H1 (cell line): ENCODE measurements at regions not wholly inside any gene's neighbourhood (a gene's known extent, or its start where the extent isn't known, plus 50 kb on each side); places are given as distances from the start of the nearest gene placed in this dataset.

Experiments
- CTCF ChIA-PET: fragments of 300-600 bp; sonication (Branson Sonifier 250); formaldehyde crosslinking; loops from one replicate; lab custom pipeline; 2021; ENCODE audit not compliant: partially characterized antibody; lab: Charles Lee
- POLR2A ChIA-PET: fragments of 300-600 bp; sonication (Branson Sonifier 250); formaldehyde crosslinking; loops from one replicate; lab custom pipeline; 2021; ENCODE audit warnings: inconsistent platforms; ENCODE audit not compliant: partially characterized antibody; lab: Charles Lee
- DNase-seq, 2 experiments: peaks; one replicate each; pipeline versions ENCODE4 v3.0.0 to v3.0.0-alpha.2; 2010 to 2022; ENCODE audit warnings: low spot score in 2 of 2, low read depth in 1 of 2, mixed read lengths in 1 of 2
- FAIRE-seq: peaks from 2 replicates; lab custom pipeline; 2011; peaks lifted over from hg19 to GRCh38; lab: Jason Lieb, UNC
- H2AFZ ChIP-seq: 2 replicates; pipeline ENCODE4 v1.8.1; 2012; ENCODE audit warnings: low read length, inconsistent platforms
- H2AK5ac ChIP-seq: 2 replicates; pipeline ENCODE4 v1.6.1; 2013; ENCODE audit warnings: low read depth, low read length
- H2BK120ac ChIP-seq: replicated peaks from 2 replicates; pipeline ENCODE3; 2013; ENCODE audit warnings: low read depth, low read length, inconsistent platforms
- H2BK12ac ChIP-seq: 2 replicates; pipeline ENCODE4 v1.6.1; 2013; ENCODE audit warnings: low read depth, low read length
- H2BK15ac ChIP-seq: 2 replicates; pipeline ENCODE4 v1.6.1; 2013; ENCODE audit warnings: low read length
- H2BK20ac ChIP-seq: 2 replicates; pipeline ENCODE4 v1.6.1; 2013; ENCODE audit warnings: low read length
- H2BK5ac ChIP-seq: 2 replicates; pipeline ENCODE4 v1.6.1; 2013; ENCODE audit warnings: low read depth, low read length
- H3K14ac ChIP-seq: 2 replicates; pipeline ENCODE4 v1.6.1; 2013; ENCODE audit warnings: inconsistent platforms; ENCODE audit not compliant: insufficient read length
- H3K18ac ChIP-seq: 2 replicates; pipeline ENCODE4 v1.6.1; 2013; ENCODE audit warnings: low read length; ENCODE audit errors: extremely low read depth
- H3K23ac ChIP-seq: 2 replicates; pipeline ENCODE4 v1.6.1; 2013; ENCODE audit warnings: inconsistent platforms; ENCODE audit not compliant: insufficient read length
- H3K23me2 ChIP-seq: 2 replicates; pipeline ENCODE4 v1.6.1; 2013; ENCODE audit warnings: low read depth, low read length
- H3K27ac ChIP-seq: 2 replicates; pipeline ENCODE4 v1.6.1; 2011; ENCODE audit warnings: low read depth, low read length, inconsistent platforms
- H3K27me3 ChIP-seq, 4 experiments: replicated peaks in 1 of 4; 1 replicate in 1 of 4; 2 replicates in 3 of 4; pipeline versions ENCODE4 v1.6.1 to v1.8.1; 2011 to 2013; ENCODE audit warnings: low read length in 3 of 4, mild to moderate bottlenecking in 3 of 4, inconsistent platforms in 2 of 4, mixed read lengths in 2 of 4, moderate library complexity in 1 of 4; ENCODE audit not compliant: control insufficient read depth in 3 of 4, insufficient read depth in 3 of 4; ENCODE audit errors: extremely low read depth in 1 of 4
- H3K36me3 ChIP-seq, 4 experiments: 2 replicates each; pipeline versions ENCODE4 v1.6.1 to v1.8.1; 2011 to 2013; ENCODE audit warnings: mild to moderate bottlenecking in 4 of 4, low read length in 3 of 4, moderate library complexity in 2 of 4, control low read depth in 1 of 4, inconsistent platforms in 1 of 4; ENCODE audit not compliant: insufficient read depth in 4 of 4, control insufficient read depth in 2 of 4
- H3K4ac ChIP-seq: replicated peaks from 2 replicates; pipeline ENCODE3; 2013; ENCODE audit warnings: low read length, low read depth, mixed read lengths, inconsistent platforms; ENCODE audit not compliant: insufficient read length
- H3K4me1 ChIP-seq, 4 experiments: replicated peaks in 1 of 4; 1 replicate in 1 of 4; 2 replicates in 3 of 4; pipeline versions ENCODE4 v1.6.1 to v1.8.1; 2011 to 2013; ENCODE audit warnings: low read length in 3 of 4, inconsistent platforms in 2 of 4, mixed read lengths in 1 of 4; ENCODE audit not compliant: insufficient read depth in 4 of 4, control insufficient read depth in 3 of 4
- H3K4me2 ChIP-seq, 2 experiments: 2 replicates each; pipeline versions ENCODE4 v1.6.1 to v1.8.1; 2011 to 2013; ENCODE audit warnings: low read depth in 2 of 2, low read length in 2 of 2, control low read depth in 1 of 2, inconsistent platforms in 1 of 2, mild to moderate bottlenecking in 1 of 2; ENCODE audit not compliant: insufficient read depth in 1 of 2
- H3K4me3 ChIP-seq, 4 experiments: fragments of 200-600, 300-600 bp in 1 of 4; sonication (generic), shearing (Covaris generic), sonication (Bioruptor Twin) in 1 of 4; 2 replicates each; pipeline versions ENCODE4 v1.5.1 to v1.8.1; 2011 to 2016; ENCODE audit warnings: low read length in 4 of 4, low read depth in 3 of 4, control low read depth in 2 of 4, inconsistent platforms in 2 of 4, mild to moderate bottlenecking in 2 of 4, mixed read lengths in 1 of 4, moderate library complexity in 1 of 4; ENCODE audit not compliant: insufficient read depth in 2 of 4; ENCODE audit errors: extremely low read depth in 1 of 4
- H3K56ac ChIP-seq: replicated peaks from 2 replicates; pipeline ENCODE3; 2013; ENCODE audit warnings: low read depth, mild to moderate bottlenecking, mixed read lengths, low read length, inconsistent platforms; ENCODE audit not compliant: insufficient read length
- H3K79me1 ChIP-seq: 2 replicates; pipeline ENCODE4 v1.6.1; 2013; ENCODE audit warnings: low read depth, low read length, control low read depth
- H3K79me2 ChIP-seq, 2 experiments: 2 replicates each; pipeline versions ENCODE4 v1.6.1 to v1.8.1; 2012 to 2013; ENCODE audit warnings: low read length in 2 of 2, mild to moderate bottlenecking in 2 of 2, inconsistent platforms in 1 of 2; ENCODE audit not compliant: insufficient read depth in 2 of 2, control insufficient read depth in 1 of 2
- H3K9ac ChIP-seq, 4 experiments: replicated peaks in 1 of 4; 1 replicate in 1 of 4; 2 replicates in 3 of 4; pipeline versions ENCODE4 v1.6.1 to v1.8.1; 2011 to 2013; ENCODE audit warnings: low read depth in 3 of 4, low read length in 3 of 4, control low read depth in 2 of 4, mild to moderate bottlenecking in 2 of 4, moderate library complexity in 2 of 4, inconsistent platforms in 1 of 4; ENCODE audit errors: extremely low read depth in 1 of 4
- H3K9me3 ChIP-seq, 2 experiments: 2 replicates each; pipeline versions ENCODE4 v1.6.1 to v1.8.1; 2012 to 2013; ENCODE audit warnings: mild to moderate bottlenecking in 2 of 2, moderate library complexity in 2 of 2, control low read depth in 1 of 2, inconsistent platforms in 1 of 2, low read depth in 1 of 2, low read length in 1 of 2, mixed read lengths in 1 of 2; ENCODE audit not compliant: insufficient read depth in 2 of 2
- H4K20me1 ChIP-seq, 2 experiments: replicated peaks in 1 of 2; 2 replicates each; pipeline versions ENCODE3 to v1.8.1; 2011 to 2013; ENCODE audit warnings: inconsistent platforms in 2 of 2, low read length in 2 of 2, mild to moderate bottlenecking in 1 of 2; ENCODE audit not compliant: insufficient read depth in 2 of 2, control insufficient read depth in 1 of 2
- H4K5ac ChIP-seq: 2 replicates; pipeline ENCODE4 v1.6.1; 2013; ENCODE audit warnings: low read length, low read depth, mixed read lengths, inconsistent platforms; ENCODE audit not compliant: insufficient read length
- H4K8ac ChIP-seq: 2 replicates; pipeline ENCODE4 v1.8.0; 2013; ENCODE audit warnings: mild to moderate bottlenecking, moderate library complexity, low read length, inconsistent platforms; ENCODE audit not compliant: insufficient read depth; ENCODE audit errors: extremely low read depth
- H4K91ac ChIP-seq: replicated peaks from 2 replicates; pipeline ENCODE3; 2013; ENCODE audit warnings: low read length, mixed read lengths, inconsistent platforms; ENCODE audit not compliant: insufficient read length
- CHD1 ChIP-seq: IDR thresholded peaks from 2 replicates; pipeline ENCODE4 v1.6.1; 2012; ENCODE audit warnings: low read depth, low read length, improper control_type of control experiment
- CREB1 ChIP-seq: IDR thresholded peaks from 2 replicates; pipeline ENCODE4 v1.6.1; 2012; ENCODE audit warnings: inconsistent platforms
- EGR1 ChIP-seq: IDR thresholded peaks from 2 replicates; pipeline ENCODE4 v1.6.1; 2011; ENCODE audit warnings: low read depth, low read length, borderline replicate concordance
- EZH2 ChIP-seq: fragments of 200-600 bp; sonication (generic); IDR thresholded peaks from 2 replicates; pipeline ENCODE4 v1.7.1; 2012; ENCODE audit warnings: low read depth, mild to moderate bottlenecking, moderate library complexity, low read length, inconsistent platforms; ENCODE audit not compliant: severe bottlenecking
- FOSL1 ChIP-seq: IDR thresholded peaks from 2 replicates; pipeline ENCODE4 v1.6.1; 2011; ENCODE audit warnings: mild to moderate bottlenecking, low read depth, low read length, moderate library complexity; ENCODE audit not compliant: insufficient read depth
- MAFK ChIP-seq: IDR thresholded peaks from 2 replicates; pipeline ENCODE4 v1.6.1; 2012; ENCODE audit warnings: low read depth, mild to moderate bottlenecking, improper control_type of control experiment, low read length
- RBBP5 ChIP-seq: IDR thresholded peaks from 2 replicates; pipeline ENCODE4 v1.7.1; 2012; ENCODE audit warnings: low read depth, mild to moderate bottlenecking, inconsistent platforms, low read length, moderate library complexity, borderline replicate concordance
- TCF12 ChIP-seq: IDR thresholded peaks from 2 replicates; pipeline ENCODE4 v1.6.1; 2011; ENCODE audit warnings: low read depth, mild to moderate bottlenecking, low read length
- WGBS, 2 experiments: shearing (Covaris generic) in 1 of 2; methylation state at CpG; one replicate each; pipeline versions ENCODE4 v1.1.6 to v1.1.7; 2013 to 2015; ENCODE audit warnings: low lambda C conversion rate in 2 of 2, mixed read lengths in 2 of 2, inconsistent platforms in 1 of 2, low coverage in 1 of 2, missing lambda C conversion rate in 1 of 2; ENCODE audit not compliant: insufficient replicate concordance in 2 of 2, insufficient coverage in 1 of 2, insufficient read length in 1 of 2; ENCODE audit errors: extremely low coverage in 1 of 2, missing lambda C conversion rate in 1 of 2; 5-methylcytosine and 5-hydroxymethylcytosine counted together

GRCh38 chr4:121479808-121480207, 99.0 kb upstream of the QRFPR start:
- Histone ChIP-seq H4K5ac (no peak overlapping the region), H2BK20ac (no peak overlapping the region), H3K27me3 (no peaks in the 10 kb centered on the region), H4K8ac (no peak overlapping the region), H3K79me1 (no peaks in the 10 kb centered on the region), H3K9ac (no peak overlapping the region), H3K14ac (no peak overlapping the region), H4K91ac (no peak overlapping the region), H3K18ac (no peak overlapping the region), H3K79me2 (no peaks in the 10 kb centered on the region), H2BK15ac (no peak overlapping the region), H2BK5ac (no peak overlapping the region), H4K20me1 (no peaks in the 10 kb centered on the region), H2AK5ac (no peak overlapping the region), H3K4me3 (no peak overlapping the region), H3K56ac (no peak overlapping the region), H3K4ac (no peak overlapping the region), H2BK12ac (no peak overlapping the region), H3K36me3 (no peaks in the 10 kb centered on the region), H3K4me1 (no peaks in the 10 kb centered on the region), H3K9me3 (peaks cover 5 to 6% of the 10 kb centered on the region in 2 experiments; a peak in 2 of 4 replicates), H3K23ac (no peak overlapping the region), H3K4me2 (no peak overlapping the region), H3K27ac (no peak overlapping the region), H3K23me2 (no peaks in the 10 kb centered on the region), H2AFZ (no peak overlapping the region), H2BK120ac (no peak overlapping the region)
- DNase-seq, result no peak
- CTCF ChIA-PET, result interaction anchor here (0.7 to 2.3 kb wide), 5 partner anchors 9 to 35 kb away, joined by 3 to 9 read pairs (median 3); no protein-coding TSS in a partner anchor
- no peak for FAIRE-seq
- POLR2A ChIA-PET, result no interaction called here
- no peak for TF ChIP-seq EGR1
- TF ChIP-seq CHD1, result no peak
- TF ChIP-seq RBBP5, result no peak
- no peak for TF ChIP-seq MAFK
- no peak for TF ChIP-seq CREB1
- no peak for TF ChIP-seq EZH2
- no peak for TF ChIP-seq TCF12
- TF ChIP-seq FOSL1, result no peak
- 78% methylated on average over 1 of the region's 1 CpG; no CpG with 5 or more reads in 1 of the 2 experiments for WGBS, 2 experiments
